OCI-LY7 (cell line): ENCODE measurements at regions not wholly inside any gene's neighbourhood (a gene's known extent, or its start where the extent isn't known, plus 50 kb on each side); places are given as distances from the start of the nearest gene placed in this dataset.

Experiments used
- EZH2phosphoT487 ChIP-seq: fragments of 200-600 bp; sonication (generic); IDR thresholded peaks from 2 replicates; pipeline ENCODE4 v1.6.1; 2018; ENCODE audit warnings: low read depth, borderline replicate concordance, mild to moderate bottlenecking, mixed run types, antibody characterized with exemption, low read length, moderate library complexity, mixed read lengths
- TF ChIP-seq, protein P1 (sequence below): fragments of 200-600 bp; sonication (generic); conservative IDR thresholded peaks from 2 replicates; pipeline ENCODE4 v1.5.1; 2014; ENCODE audit warnings: mild to moderate bottlenecking, antibody characterized with exemption, low read length, moderate library complexity, mixed read lengths

DNA sequence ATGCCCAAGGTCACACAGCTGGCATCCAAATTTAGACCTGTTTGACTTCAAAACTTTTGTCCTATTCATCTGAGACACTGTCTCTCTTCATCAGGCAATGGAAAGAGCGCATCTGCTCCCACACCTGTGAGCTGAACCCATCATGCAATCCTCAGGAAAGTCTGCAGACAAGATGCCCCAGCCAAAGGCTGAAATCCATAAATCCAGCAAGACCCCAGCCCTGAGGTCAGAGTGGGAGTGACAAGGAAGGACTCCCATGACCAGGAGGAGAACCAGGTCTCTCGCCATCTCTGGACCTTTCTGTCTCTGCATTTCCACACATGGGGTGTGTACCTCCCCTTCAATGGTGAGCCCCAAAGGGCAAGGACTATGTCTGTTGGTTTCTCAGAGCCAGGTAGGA, 83.6 kb upstream of the HMGXB4 start:
- TF ChIP-seq, protein P1, sequence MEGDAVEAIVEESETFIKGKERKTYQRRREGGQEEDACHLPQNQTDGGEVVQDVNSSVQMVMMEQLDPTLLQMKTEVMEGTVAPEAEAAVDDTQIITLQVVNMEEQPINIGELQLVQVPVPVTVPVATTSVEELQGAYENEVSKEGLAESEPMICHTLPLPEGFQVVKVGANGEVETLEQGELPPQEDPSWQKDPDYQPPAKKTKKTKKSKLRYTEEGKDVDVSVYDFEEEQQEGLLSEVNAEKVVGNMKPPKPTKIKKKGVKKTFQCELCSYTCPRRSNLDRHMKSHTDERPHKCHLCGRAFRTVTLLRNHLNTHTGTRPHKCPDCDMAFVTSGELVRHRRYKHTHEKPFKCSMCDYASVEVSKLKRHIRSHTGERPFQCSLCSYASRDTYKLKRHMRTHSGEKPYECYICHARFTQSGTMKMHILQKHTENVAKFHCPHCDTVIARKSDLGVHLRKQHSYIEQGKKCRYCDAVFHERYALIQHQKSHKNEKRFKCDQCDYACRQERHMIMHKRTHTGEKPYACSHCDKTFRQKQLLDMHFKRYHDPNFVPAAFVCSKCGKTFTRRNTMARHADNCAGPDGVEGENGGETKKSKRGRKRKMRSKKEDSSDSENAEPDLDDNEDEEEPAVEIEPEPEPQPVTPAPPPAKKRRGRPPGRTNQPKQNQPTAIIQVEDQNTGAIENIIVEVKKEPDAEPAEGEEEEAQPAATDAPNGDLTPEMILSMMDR, result no peak
- TF ChIP-seq EZH2phosphoT487, result no peak
